Globus pallidus (tissue), 1 donor: ENCODE measurements at regions not wholly inside any gene's neighbourhood (a gene's known extent, or its start where the extent isn't known, plus 50 kb on each side); places are given as distances from the start of the nearest gene placed in this dataset.

ENCODE experiments used
- DNase-seq: peaks from one replicate; pipeline ENCODE4 v3.0.0-alpha.2; 2015; ENCODE audit warnings: low spot score

DNA sequence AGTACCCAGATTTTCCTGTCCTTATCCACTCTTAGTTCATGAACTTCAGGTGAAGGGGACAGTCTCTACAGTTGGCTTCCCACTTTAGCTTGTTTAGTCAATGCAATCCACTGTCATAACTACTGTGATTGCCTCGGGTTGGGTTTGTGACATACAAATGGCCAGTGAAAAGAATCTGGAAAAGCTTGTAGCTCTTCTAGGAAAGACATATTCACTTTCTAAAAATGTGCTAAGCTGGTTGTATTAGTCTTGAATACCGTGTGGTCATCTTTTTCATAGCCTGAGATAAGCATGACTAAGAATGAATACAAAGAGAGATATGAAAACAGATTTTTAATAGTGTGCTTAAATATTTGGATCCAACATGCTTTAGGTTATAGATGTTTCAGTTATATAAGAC, 1443.5 kb upstream of the IGFBP7 start:
- no peak for DNase-seq

DNA sequence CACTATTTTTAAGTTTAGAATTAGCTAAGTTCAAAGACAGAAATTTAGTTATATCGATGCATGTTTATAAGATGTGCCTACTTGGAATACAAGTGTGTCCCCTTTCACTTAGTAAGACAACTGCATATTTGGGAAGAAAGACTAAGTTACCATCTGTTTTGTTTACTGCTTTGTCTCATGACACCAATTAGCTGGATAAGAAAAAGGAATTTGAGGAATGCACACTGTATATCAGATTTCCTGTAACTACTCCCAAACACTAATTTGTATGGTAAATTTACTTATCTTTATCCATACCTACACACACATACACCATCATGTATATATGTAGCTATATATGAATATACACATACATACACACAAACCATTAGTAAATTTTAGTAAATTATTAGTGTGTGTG, 1442.8 kb upstream of the IGFBP7 start:
- no peak for DNase-seq

DNA sequence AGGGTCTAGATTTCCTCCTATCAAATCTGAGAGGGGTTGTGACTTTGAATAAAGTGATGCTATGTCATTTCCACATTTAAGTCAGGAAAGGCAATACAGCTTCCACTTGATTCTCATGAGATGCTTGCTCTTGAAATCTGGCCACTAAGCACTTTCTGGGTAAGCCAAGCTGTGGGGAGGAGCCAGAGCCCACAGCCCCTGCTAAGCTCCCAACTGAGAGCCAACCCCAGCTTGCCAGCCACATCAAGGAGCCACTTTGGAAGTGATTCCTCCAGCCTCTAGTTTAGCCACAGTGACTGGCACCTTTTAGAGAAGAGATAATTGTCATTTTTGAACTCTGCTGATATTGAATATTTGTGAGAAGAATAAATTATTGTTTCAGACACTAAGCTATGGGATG, 1441.5 kb upstream of the IGFBP7 start:
- no peak for DNase-seq

DNA sequence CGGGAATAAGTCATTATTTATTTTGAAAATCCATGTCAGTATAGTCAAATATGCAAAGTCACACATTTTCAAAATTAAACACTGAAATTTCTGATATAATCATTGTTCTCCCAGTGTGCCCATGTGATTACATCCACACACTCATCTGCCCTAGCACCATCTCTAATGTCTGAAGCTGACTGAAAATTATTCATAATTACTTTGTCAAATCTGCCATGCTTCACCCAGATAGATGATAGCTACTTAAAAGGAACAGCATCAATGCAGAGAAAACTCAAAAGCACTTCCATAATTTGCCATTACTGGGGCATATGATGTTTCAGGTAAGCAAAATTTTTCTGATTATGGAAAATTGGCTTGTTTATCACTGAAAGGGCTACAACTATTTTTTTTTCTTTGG, 1433.3 kb upstream of the IGFBP7 start:
- no peak for DNase-seq

DNA sequence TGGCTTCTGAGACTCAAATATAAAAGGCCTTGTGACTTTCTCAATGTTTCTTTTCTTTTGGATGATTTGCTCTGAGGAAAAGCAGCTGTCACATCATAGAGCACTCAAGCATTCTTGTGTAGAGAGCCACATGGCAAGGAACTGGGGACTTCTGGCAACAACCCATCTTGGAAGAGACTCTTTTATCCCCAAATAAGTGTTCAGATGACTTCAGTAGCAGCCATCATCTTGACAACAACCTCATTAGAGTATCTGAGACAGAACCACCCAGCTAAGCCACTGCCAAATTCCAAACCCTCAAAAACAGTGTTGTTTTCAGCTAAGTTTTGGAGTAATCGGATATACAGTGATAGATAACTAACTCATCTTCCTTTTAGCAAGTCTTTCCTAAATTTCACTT, 1431.7 kb upstream of the IGFBP7 start:
- no peak for DNase-seq

DNA sequence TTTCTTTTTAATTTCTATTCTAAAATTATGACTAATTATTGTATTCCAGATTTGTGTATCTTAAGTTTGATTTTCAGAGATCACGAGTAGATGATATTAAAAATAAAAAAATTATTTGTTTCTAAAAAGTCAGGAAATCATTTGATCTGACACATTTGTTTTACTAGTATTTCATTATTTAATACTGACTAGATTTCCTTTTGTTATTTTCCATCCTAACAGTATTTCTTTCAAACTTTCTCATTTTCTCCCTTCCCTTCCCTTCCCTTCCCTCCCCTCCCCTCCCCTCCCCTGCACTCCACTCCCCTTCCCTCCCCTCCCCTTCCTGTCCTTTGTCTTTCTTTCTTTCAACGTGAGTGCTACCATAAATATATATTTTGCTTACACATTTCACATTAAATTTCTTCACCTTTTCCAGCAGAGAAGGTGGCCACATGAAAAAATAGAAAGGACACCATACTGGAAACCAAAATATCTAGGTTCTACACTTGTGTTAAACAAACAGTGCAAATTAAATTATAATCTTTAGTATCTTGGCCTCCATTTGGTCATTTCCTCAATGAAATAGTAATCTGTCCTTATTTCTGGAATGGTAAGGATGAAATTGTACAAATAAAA, 1412.7 kb upstream of the IGFBP7 start:
- DNase-seq, result no peak

DNA sequence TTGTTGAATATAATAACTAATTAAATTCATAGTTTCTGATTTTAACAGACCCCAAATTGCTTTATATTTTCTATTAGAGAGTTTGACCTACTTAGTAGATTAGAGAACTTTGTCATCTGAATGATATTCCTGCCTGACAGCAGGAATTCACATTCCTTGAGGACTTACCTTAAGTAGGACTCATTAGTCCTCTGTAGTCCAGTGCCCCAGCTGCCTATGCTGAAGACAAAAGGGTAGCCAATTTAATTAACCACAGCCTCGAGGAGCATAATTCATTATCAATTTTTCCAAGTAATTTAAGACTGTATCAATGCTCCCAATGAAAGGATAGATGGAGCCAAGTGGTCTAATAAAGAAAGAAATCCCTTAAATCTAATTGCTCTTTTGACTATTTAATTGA, 1405.0 kb upstream of the IGFBP7 start:
- no peak for DNase-seq

DNA sequence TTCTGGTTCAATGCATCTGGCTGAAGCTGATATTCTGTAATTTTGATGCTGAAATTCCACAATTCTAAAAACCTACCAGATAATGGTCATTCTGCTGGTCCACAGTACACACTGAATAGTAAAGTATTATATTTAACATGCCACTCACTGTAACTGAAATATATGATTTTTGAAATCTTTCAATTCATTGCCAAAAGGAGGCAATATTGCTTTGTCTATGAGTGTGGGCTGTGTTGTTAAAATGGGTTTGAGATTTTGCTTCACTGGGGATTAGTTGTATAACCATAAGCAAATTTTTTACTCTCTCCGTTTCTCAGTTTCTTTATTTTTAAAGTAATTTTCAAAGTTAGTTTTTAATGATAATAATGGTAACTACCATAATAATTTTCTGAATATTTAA, 1404.1 kb upstream of the IGFBP7 start:
- no peak for DNase-seq

DNA sequence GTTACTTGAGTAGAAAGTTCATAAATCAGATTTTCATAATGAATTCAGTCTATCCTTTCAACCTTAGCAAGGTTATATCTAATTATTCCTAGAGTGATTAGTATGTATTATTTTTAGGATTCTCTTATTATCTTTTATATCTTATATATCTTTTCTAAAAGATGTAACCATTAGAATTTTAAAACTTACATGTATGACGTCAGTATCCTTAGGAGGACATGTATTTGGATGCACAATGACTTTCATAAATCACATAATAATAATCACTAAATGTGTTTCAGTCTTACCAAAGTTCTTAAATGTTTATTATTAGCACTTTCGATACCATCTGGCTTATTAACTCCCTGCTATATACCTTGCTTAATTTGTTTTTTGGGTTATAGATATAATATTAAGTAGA, 1400.5 kb upstream of the IGFBP7 start:
- DNase-seq, result no peak

DNA sequence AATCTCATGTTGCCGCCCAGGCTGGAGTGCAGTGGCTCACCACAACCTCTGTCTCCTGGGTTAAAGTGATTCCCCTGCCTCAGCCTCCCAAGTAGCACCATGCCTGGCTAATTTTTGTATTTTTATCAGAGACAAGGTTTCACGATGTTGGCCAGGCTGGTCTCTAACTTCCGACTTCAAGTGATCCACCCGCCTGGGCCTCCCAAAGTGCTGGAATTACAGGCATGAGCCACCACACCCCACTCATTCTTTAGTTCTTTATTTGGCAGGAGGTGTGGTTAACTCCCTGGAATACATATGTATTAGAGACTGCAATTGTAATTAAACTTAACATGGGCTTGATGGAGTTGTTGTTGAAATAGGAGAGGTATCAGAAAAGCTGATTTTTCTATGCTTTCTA, 1396.9 kb upstream of the IGFBP7 start:
- DNase-seq, result no peak

DNA sequence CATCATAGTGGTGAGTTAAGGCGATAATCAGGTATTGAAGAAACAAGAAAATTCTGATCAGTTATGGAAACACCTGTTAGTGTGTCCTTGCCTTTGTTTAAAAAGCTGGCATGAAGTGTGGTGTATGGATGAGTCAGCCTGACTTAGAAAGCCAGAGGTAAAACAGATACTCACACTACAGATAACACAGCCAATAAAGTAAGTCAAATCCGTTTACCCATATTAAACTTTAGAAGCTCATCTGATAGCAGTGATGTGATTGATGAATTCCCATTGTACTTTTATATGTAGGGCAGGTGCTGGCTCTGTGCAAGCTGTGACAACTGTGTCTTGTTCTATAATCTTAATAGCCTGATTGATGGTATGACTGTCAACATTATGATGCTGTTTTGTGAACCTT, 1392.7 kb upstream of the IGFBP7 start:
- no peak for DNase-seq

DNA sequence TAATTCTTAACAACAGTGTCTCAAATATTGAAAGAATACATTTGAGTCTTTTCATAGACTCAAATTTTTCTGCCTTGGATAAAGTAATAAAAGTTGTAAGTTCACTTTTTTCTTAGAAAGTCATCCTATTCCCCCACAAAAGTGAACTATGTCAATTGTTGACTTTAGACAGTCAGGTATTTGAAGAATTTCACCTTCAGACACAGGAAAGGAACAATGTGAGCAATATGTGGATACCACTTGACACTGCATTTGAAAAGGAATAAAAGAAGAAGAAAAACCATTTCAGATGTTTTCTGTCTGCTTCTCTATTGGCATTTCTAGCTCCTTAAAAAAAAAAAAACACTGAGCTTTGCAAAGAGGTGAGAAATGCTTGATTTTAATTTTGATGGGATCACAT, 1389.0 kb upstream of the IGFBP7 start:
- no peak for DNase-seq

DNA sequence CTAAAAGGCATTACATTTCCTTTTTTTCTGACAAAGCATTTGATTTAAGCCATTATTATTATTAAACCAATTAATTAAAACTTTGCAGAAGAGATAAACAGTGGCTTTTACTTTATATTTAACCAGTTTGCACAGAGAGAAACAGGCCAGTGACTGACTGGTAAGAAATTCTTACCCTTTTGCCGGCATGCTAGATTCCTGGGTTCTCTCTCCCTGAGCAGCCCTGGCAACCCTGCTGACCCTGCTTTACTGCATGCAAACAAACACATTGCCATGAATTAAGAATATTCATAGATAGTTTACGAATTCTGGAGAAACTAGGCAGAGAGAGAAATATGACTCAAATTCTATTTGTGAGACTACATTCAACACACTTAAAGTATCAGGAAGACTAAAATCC, 1381.4 kb upstream of the IGFBP7 start:
- DNase-seq, result no peak

DNA sequence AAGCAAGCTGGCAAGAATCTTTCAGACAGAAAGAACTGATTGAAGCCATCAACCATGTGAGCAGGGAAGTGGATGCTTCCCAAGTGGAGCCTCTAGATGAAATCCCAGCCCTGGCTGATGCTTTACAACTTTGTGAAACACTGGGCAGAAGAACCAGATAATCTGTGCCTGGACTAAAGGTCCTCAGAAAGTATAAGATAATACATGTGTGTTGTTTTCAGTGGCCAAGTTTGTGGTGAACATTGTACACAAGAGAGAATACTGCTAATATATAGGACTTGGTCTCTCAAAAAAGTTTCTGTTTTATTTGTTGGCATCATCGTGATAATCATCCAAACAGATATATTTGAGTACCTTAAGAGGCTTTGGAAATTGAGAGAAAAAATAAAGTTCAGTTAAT, 1367.8 kb upstream of the IGFBP7 start:
- DNase-seq, result no peak

DNA sequence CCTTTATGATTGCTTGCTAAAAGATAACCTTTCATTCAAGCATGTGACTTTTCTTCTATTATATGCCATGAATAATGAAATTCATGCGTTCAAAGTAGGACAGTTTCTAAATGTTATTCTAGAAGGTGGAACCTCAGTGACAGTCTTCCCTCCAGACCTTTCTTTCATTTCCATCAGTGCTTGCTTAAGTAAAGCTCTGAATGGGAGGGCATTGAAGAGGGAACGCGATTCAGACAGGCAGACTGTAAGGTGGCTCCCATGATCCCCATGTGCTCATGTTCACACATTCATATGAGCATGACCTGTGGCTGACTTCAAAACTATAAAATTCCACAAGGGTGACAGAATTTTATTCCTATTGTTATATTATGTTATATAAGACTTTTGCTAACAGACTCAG, 1367.3 kb upstream of the IGFBP7 start:
- no peak for DNase-seq

DNA sequence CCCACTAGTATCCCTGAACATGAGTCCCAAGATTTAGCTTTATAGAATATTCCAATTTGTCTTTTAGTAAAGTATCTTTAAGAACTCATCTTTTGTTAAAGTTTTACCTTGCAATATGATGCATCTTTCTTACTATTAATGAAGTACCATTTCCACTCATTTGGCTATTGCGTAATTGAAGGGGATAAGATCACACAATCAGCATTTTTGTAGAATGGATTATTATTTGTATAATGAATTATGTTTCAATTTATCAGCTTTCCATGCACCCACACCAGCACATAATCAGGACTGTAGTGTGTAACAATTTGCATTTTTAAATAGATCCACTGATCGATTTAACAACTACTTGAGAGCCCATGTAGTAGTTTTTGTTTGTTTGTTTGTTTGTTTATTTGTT, 1364.9 kb upstream of the IGFBP7 start:
- DNase-seq, result no peak

DNA sequence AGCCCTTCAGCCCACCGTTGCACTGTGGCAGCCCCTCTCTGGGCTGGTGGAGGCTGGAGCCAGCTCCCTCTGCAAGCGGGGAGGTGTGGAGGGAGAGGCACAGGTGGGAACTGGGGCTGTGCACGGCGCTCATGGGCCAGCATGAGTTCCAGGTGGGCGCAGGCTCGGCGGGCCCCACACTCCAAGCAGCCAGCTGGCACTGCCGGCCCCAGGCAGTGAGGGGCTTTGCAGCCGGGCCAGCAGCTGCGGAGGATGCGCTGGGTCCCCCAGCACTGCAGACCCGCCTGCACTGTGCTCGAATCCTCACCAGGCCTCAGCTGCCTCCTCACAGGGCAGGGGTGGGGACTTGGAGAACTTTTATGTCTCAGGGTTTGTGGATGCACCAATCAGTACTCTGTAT, 1354.8 kb upstream of the IGFBP7 start:
- DNase-seq, result no peak

DNA sequence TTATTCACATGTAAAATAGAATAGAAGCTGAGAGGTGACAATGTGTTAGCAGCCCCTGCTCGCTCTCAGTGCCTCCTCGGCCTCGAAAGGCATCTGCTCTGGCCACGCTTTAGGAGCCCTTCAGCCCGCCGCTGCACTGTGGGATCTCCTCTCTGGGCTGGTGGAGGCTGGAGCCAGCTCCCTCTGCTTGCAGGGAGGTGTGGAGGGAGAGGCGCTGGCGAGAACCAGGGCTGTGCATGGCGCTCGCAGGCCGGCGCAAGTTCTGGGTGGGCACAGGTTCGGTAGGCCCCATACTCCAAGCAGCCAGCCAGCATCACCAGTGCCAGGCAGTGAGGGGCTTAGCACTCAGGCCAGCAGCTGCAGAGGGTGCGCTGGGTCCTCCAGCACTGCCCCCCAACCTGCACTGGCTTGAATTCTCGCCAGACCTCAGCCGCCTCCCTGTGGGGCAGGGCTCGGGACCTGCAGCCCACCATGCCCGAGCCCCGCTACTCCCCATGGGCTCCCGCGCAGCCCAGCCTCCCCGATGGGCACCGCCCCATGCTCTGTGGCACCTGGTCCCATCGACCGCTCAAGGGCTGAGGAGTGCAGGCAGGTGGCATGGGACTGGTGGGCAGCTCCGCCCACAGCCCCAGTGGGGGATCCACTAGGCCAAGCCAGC, 1346.7 kb upstream of the IGFBP7 start:
- DNase-seq, result no peak

DNA sequence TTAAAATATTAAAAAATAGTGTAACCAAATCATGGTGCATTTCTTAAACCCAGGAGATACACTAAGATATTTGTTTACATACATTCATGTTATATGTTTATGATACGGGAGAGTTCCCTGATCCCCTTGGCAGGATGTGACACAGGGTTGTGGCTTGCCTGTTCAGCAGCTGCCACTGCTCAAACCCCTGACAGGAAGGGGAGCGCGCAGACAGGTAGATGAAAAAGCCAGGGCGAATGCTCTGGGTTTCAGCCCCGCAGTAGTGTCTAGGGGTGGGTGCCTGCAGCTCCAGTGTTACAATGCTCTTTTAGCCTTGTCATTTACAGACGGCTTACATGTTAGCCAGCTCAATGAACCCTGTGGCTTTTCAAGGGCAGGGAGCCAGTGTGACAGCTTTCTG, 1343.8 kb upstream of the IGFBP7 start:
- DNase-seq, result no peak

DNA sequence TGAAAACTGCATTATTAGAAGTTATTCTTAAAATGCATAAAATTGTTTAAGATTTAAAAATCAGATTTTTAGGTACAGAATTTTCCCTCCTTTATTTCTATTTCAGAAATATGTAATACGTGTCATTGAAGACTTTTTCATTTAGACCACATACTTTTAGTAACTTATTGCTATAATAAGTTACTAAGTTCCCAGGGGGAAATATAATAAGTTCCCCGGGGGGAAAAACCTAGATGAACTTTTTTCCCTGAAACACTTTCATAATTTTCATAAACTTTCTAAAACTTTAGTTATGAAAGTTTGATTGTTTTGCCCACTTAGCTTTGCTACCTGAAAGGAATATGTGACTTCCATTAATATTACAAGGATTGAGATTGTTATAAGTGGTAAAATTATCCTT, 1341.5 kb upstream of the IGFBP7 start:
- DNase-seq, result no peak

DNA sequence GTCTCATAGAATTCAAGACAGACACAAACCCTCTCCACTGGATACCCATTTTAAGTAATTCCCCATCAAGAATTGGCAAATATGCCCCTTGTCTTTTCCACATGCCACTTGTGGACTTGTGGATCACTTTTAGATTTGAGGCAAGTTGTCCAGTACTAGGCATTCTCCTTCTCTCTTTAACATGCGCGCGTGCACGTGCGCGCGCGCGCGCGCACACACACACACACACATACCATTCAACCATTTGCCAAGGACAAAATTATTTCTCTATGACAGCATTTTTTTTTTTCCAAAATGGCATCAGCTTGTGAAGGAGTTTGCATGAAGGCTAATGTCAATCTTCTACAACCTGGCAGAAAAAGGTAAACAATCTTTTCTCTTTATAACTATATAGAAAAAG, 1325.7 kb upstream of the IGFBP7 start:
- no peak for DNase-seq

DNA sequence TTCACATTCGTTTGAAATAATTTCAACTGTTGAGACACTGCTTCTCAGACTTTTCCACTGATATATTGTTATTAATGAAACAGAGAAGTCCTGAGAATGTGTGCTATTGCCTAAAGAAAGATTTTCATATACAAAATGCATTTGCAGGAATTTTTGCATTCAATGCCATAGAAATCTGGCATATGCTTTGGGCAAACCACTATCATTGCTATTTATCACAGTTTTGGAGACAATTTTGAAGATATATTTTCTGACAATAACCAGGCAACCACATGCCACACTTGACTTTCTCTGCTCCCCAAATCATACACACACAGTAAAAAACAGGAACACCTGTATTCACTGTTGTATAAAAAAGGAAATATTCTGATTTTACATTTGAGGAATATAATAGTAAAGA, 1303.7 kb upstream of the IGFBP7 start:
- no peak for DNase-seq

DNA sequence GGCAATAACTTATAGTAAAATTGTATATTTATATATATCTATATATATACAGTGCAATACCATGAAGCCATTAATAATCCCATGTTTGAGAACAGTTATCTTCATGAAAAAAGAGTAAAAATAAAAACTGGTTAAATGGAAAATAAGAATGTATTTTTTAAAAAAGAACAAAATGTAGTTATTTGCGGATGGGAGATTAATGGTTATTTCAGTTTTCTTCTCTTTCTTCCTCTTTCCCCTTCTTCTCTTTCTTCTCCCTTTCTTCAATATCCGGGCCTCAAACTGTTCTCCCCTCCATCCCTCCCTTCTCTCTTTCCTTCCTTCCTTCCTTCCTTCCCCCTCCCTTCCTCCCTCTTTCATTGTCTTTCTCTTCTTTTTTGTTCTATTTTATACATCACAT, 1301.7 kb upstream of the IGFBP7 start:
- DNase-seq, result no peak

DNA sequence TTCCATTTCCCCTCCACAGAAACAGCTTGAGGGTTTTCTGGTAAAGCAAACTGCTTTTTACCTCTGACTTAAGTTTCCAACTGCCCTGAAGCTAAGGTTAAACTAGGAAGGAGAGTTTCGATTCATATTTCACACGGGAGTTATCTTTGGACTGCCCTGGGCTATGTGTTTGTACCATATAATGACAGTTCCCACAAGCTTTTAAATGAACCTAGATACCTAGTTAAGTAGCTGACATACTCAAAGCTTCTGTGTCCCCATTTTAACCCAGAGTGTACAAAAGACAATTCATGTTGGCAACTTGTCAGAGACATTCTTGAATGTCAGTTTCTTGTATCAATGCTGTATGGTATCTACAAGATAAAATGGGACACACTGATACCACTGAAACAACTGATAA, 1296.6 kb upstream of the IGFBP7 start:
- no peak for DNase-seq
